Lower lobe of right lung (tissue), 2 donors: ENCODE measurements at regions not wholly inside any gene's neighbourhood (a gene's known extent, or its start where the extent isn't known, plus 50 kb on each side); places are given as distances from the start of the nearest gene placed in this dataset.
"Not testable (repeated sequence)": the region's sequence is repeated elsewhere in the genome, so short reads cannot be mapped to it uniquely, and the experiment has no call there.

ENCODE experiments used
- ATAC-seq, 2 donors: fragments of 200-7000 bp; cut with Tn5 transposase; one replicate each; pipeline ENCODE4 v1.9.1; 2020 to 2022; ENCODE audit warnings: mild to moderate bottlenecking in 2 of 2, moderate library complexity in 2 of 2
- DNase-seq: peaks from one replicate; pipeline ENCODE4 v3.0.0-alpha.2; 2020
- H3K27ac ChIP-seq: fragments of 200-600 bp; one replicate; pipeline ENCODE4 v1.8.0; 2022
- H3K27me3 ChIP-seq: fragments of 200-600 bp; one replicate; pipeline ENCODE4 v1.8.0; 2022; ENCODE audit warnings: low read depth
- H3K36me3 ChIP-seq: fragments of 200-600 bp; one replicate; pipeline ENCODE4 v1.8.0; 2022; ENCODE audit warnings: mild to moderate bottlenecking
- H3K4me1 ChIP-seq: fragments of 200-600 bp; one replicate; pipeline ENCODE4 v1.8.0; 2022
- H3K4me3 ChIP-seq: fragments of 200-600 bp; one replicate; pipeline ENCODE4 v1.8.0; 2022; ENCODE audit warnings: mild to moderate bottlenecking
- H3K9me3 ChIP-seq: fragments of 200-600 bp; one replicate; pipeline ENCODE4 v1.8.0; 2022
- CTCF ChIP-seq: fragments of 200-600 bp; IDR thresholded peaks from one replicate; pipeline ENCODE4 v1.8.0; 2022; ENCODE audit warnings: antibody characterized with exemption, mild to moderate bottlenecking
- intact Hi-C: fragments of 100-400 bp; cut with DNase I; formaldehyde crosslinking; loops from one replicate; pipeline ENCODE4 v1.11.0; 2022
- donor health status: DM: no; HTN: yes; CAD: no; lungs with severe emphysema.

- Histone ChIP-seq H3K36me3 (no peaks in the 10 kb centered on the region), H3K4me3 (no peak overlapping the region), H3K4me1 (no peaks in the 10 kb centered on the region), H3K9me3 (no peaks in the 10 kb centered on the region), H3K27me3 (no peaks in the 10 kb centered on the region), H3K27ac (no peak overlapping the region)
- DNase-seq (no peak), ATAC-seq (no peak)
- intact Hi-C loops = no loop called here
- no peak for TF ChIP-seq CTCF
Observed at GRCh38 chr6:115058414-115059211, 715.8 kb upstream of the HS3ST5 start.

- no peaks in the 10 kb centered on the region for H3K4me1 ChIP-seq
- intact Hi-C loops = no loop called here
- no peak overlapping the region for H3K4me3 ChIP-seq
- no peak overlapping the region for H3K27ac ChIP-seq
- H3K36me3 ChIP-seq = no peaks in the 10 kb centered on the region
- H3K9me3 ChIP-seq = no peaks in the 10 kb centered on the region
- DNase-seq (no peak), ATAC-seq (no peak)
- no peak for TF ChIP-seq CTCF
- no peaks in the 10 kb centered on the region for H3K27me3 ChIP-seq
Observed at GRCh38 chr6:115055579-115055978, 712.8 kb upstream of the HS3ST5 start.

GRCh38 chr6:115054242-115054641, 711.4 kb upstream of the HS3ST5 start:
- H3K36me3 ChIP-seq, DNase-seq, ATAC-seq, H3K27me3 ChIP-seq, H3K27ac ChIP-seq, H3K9me3 ChIP-seq, H3K4me3 ChIP-seq, intact Hi-C loops, H3K4me1 ChIP-seq: not testable (repeated sequence)

- no peak for ATAC-seq
- Histone ChIP-seq H3K36me3 (no peaks in the 10 kb centered on the region), H3K9me3 (no peaks in the 10 kb centered on the region), H3K27me3 (no peaks in the 10 kb centered on the region), H3K4me1 (no peaks in the 10 kb centered on the region), H3K4me3 (no peak overlapping the region), H3K27ac (no peak overlapping the region)
- TF ChIP-seq CTCF = no peak
- no peak for DNase-seq
- intact Hi-C loops = no loop called here
Observed at GRCh38 chr6:115053169-115053860, 710.5 kb upstream of the HS3ST5 start.

- ATAC-seq = no peak
- intact Hi-C loops = no loop called here
Observed at GRCh38 chr6:115016593-115016992, 673.8 kb upstream of the HS3ST5 start.

More at GRCh38 chr6:115016593-115016992, 673.8 kb upstream of the HS3ST5 start:
- TF ChIP-seq CTCF = no peak
- Histone ChIP-seq H3K4me1 (no peaks in the 10 kb centered on the region), H3K27ac (no peak overlapping the region), H3K9me3 (no peaks in the 10 kb centered on the region), H3K4me3 (no peak overlapping the region), H3K27me3 (no peaks in the 10 kb centered on the region), H3K36me3 (no peaks in the 10 kb centered on the region)
- no peak for DNase-seq
